CD8-positive, alpha-beta memory T cell (primary cell): ENCODE measurements at regions not wholly inside any gene's neighbourhood (a gene's known extent, or its start where the extent isn't known, plus 50 kb on each side); places are given as distances from the start of the nearest gene placed in this dataset.

Experiments
- CTCF ChIA-PET: fragments of 350-600 bp; sonication (Branson Sonifier 250); formaldehyde crosslinking; loops from one replicate; lab custom pipeline; 2021; ENCODE audit warnings: antibody characterized with exemption; lab: Charles Lee
- POLR2A ChIA-PET: fragments of 350-600 bp; sonication (Branson Sonifier 250); formaldehyde crosslinking; loops from one replicate; lab custom pipeline; 2021; ENCODE audit warnings: antibody characterized with exemption; lab: Charles Lee
- DNase-seq, 5 donors: peaks; one replicate each; pipeline versions ENCODE4 v3.0.0 to v3.0.0-alpha.2; 2020 to 2022; ENCODE audit warnings: mixed read lengths in 1 of 5
- H3K27ac ChIP-seq: one replicate; pipeline ENCODE4 v1.7.0; 2013; ENCODE audit warnings: low read depth, mild to moderate bottlenecking, low read length, moderate library complexity
- H3K27me3 ChIP-seq: 2 replicates; pipeline ENCODE4 v1.7.0; 2013; ENCODE audit warnings: low read length, mild to moderate bottlenecking; ENCODE audit not compliant: insufficient read depth, poor library complexity, severe bottlenecking
- H3K36me3 ChIP-seq: 2 replicates; pipeline ENCODE4 v1.7.0; 2013; ENCODE audit warnings: mild to moderate bottlenecking, low read length, moderate library complexity; ENCODE audit not compliant: insufficient read depth
- H3K4me1 ChIP-seq: 2 replicates; pipeline ENCODE4 v1.7.0; 2013; ENCODE audit warnings: mild to moderate bottlenecking, low read length, moderate library complexity; ENCODE audit not compliant: insufficient read depth
- H3K4me3 ChIP-seq: 2 replicates; pipeline ENCODE4 v1.7.0; 2013; ENCODE audit warnings: mild to moderate bottlenecking, low read length
- H3K9me3 ChIP-seq: 2 replicates; pipeline ENCODE4 v1.7.0; 2013; ENCODE audit warnings: mild to moderate bottlenecking, low read length
- H3K27ac Mint-ChIP-seq, 8 donors: one replicate each; pipeline ENCODE4 v1.8.0; 2020 to 2021; ENCODE audit warnings: mixed read lengths in 8 of 8, mild to moderate bottlenecking in 6 of 8, inconsistent platforms in 3 of 8, moderate library complexity in 3 of 8
- H3K27me3 Mint-ChIP-seq, 2 donors: one replicate each; pipeline ENCODE4 v1.8.0; 2020 to 2021; ENCODE audit warnings: mixed read lengths in 2 of 2, mild to moderate bottlenecking in 1 of 2, moderate library complexity in 1 of 2
- H3K36me3 Mint-ChIP-seq, 3 donors: one replicate each; pipeline ENCODE4 v1.8.0; 2020 to 2021; ENCODE audit warnings: mixed read lengths in 3 of 3, inconsistent platforms in 1 of 3, mild to moderate bottlenecking in 1 of 3
- H3K4me1 Mint-ChIP-seq, 3 donors: one replicate each; pipeline ENCODE4 v1.8.0; 2020 to 2021; ENCODE audit warnings: mixed read lengths in 3 of 3, inconsistent platforms in 1 of 3, mild to moderate bottlenecking in 1 of 3
- H3K4me3 Mint-ChIP-seq, 7 donors: one replicate each; pipeline ENCODE4 v1.8.0; 2020 to 2021; ENCODE audit warnings: mixed read lengths in 7 of 7, mild to moderate bottlenecking in 6 of 7, moderate library complexity in 4 of 7, inconsistent platforms in 2 of 7
- H3K9me3 Mint-ChIP-seq, 5 donors: one replicate each; pipeline ENCODE4 v1.8.0; 2020 to 2022; ENCODE audit warnings: mixed read lengths in 5 of 5, mild to moderate bottlenecking in 3 of 5, moderate library complexity in 2 of 5, inconsistent platforms in 1 of 5

- no peaks in the 10 kb centered on the region for H3K4me1 ChIP-seq
These were observed 158.0 kb upstream of the PCDH10 start for GRCh38 chr4:132991111-132991510.

GRCh38 chr4:132992686-132993085 is 156.4 kb upstream of the PCDH10 start:
- ChIA-PET CTCF (no interaction called here), POLR2A (no interaction called here)
- no peaks in the 10 kb centered on the region for H3K36me3 Mint-ChIP-seq
- peaks cover 0 to under 1% of the 10 kb centered on the region in 2 donors for H3K27me3 Mint-ChIP-seq
- Histone ChIP-seq H3K4me3 (no peak overlapping the region), H3K9me3 (no peaks in the 10 kb centered on the region), H3K27ac (no peak overlapping the region), H3K27me3 (no peaks in the 10 kb centered on the region), H3K4me1 (no peaks in the 10 kb centered on the region), H3K36me3 (no peaks in the 10 kb centered on the region)
- H3K4me1 Mint-ChIP-seq, result no peaks in the 10 kb centered on the region
- no peak overlapping the region for H3K4me3 Mint-ChIP-seq
- no peak overlapping the region for H3K27ac Mint-ChIP-seq
- DNase-seq, result no peak
- H3K9me3 Mint-ChIP-seq, result peaks cover 0 to 30% (median 6%) of the 10 kb centered on the region in 5 donors

More at GRCh38 chr4:132991111-132991510, 158.0 kb upstream of the PCDH10 start:
- H3K9me3 ChIP-seq, result no peaks in the 10 kb centered on the region
- Mint-ChIP-seq H3K36me3 (no peaks in the 10 kb centered on the region), H3K9me3 (peaks cover 0 to 19% (median 5%) of the 10 kb centered on the region in 5 donors), H3K4me1 (no peaks in the 10 kb centered on the region), H3K27ac (no peak overlapping the region), H3K4me3 (no peak overlapping the region), H3K27me3 (no peaks in the 10 kb centered on the region)
- no peak for DNase-seq
- H3K4me3 ChIP-seq, result no peak overlapping the region
- H3K36me3 ChIP-seq, result no peaks in the 10 kb centered on the region
- ChIA-PET CTCF (no interaction called here), POLR2A (no interaction called here)
- no peaks in the 10 kb centered on the region for H3K27me3 ChIP-seq
- no peak overlapping the region for H3K27ac ChIP-seq

GRCh38 chr4:132998585-132999230 is 150.4 kb upstream of the PCDH10 start:
- Mint-ChIP-seq H3K36me3 (no peaks in the 10 kb centered on the region), H3K27ac (no peak overlapping the region), H3K9me3 (peaks cover 0 to 22% (median 4%) of the 10 kb centered on the region in 5 donors), H3K27me3 (peaks cover 0 to 1% of the 10 kb centered on the region in 2 donors), H3K4me3 (no peak overlapping the region), H3K4me1 (no peaks in the 10 kb centered on the region)
- ChIA-PET CTCF (no interaction called here), POLR2A (no interaction called here)
- no peaks in the 10 kb centered on the region for H3K36me3 ChIP-seq
- H3K27me3 ChIP-seq, result no peaks in the 10 kb centered on the region
- H3K4me1 ChIP-seq, result no peaks in the 10 kb centered on the region
- no peaks in the 10 kb centered on the region for H3K9me3 ChIP-seq
- H3K27ac ChIP-seq, result no peak overlapping the region
- no peak overlapping the region for H3K4me3 ChIP-seq
- no peak for DNase-seq

- H3K36me3 ChIP-seq, result no peaks in the 10 kb centered on the region
- H3K4me1 ChIP-seq, result no peaks in the 10 kb centered on the region
- ChIA-PET POLR2A (no interaction called here), CTCF (no interaction called here)
- H3K27ac ChIP-seq, result no peak overlapping the region
- no peak for DNase-seq
- Mint-ChIP-seq H3K4me1 (no peaks in the 10 kb centered on the region), H3K9me3 (peaks cover 0 to 22% (median 4%) of the 10 kb centered on the region in 5 donors), H3K27ac (no peak overlapping the region), H3K27me3 (peaks cover 0 to 1% of the 10 kb centered on the region in 2 donors), H3K36me3 (no peaks in the 10 kb centered on the region), H3K4me3 (no peak overlapping the region)
- H3K9me3 ChIP-seq, result no peaks in the 10 kb centered on the region
- H3K4me3 ChIP-seq, result no peak overlapping the region
- H3K27me3 ChIP-seq, result no peaks in the 10 kb centered on the region
These were observed 149.1 kb upstream of the PCDH10 start for GRCh38 chr4:133000012-133000411.

GRCh38 chr4:133003169-133003568 is 145.9 kb upstream of the PCDH10 start:
- no peak overlapping the region for H3K4me3 Mint-ChIP-seq
- Histone ChIP-seq H3K27ac (no peak overlapping the region), H3K27me3 (no peaks in the 10 kb centered on the region), H3K4me1 (no peaks in the 10 kb centered on the region), H3K4me3 (no peak overlapping the region), H3K9me3 (no peaks in the 10 kb centered on the region), H3K36me3 (no peaks in the 10 kb centered on the region)
- no peaks in the 10 kb centered on the region for H3K27me3 Mint-ChIP-seq
- DNase-seq, result no peak
- H3K9me3 Mint-ChIP-seq, result peaks cover 0 to 15% (median 7%) of the 10 kb centered on the region in 5 donors
- no peaks in the 10 kb centered on the region for H3K4me1 Mint-ChIP-seq
- H3K36me3 Mint-ChIP-seq, result no peaks in the 10 kb centered on the region
- ChIA-PET CTCF (no interaction called here), POLR2A (no interaction called here)
- H3K27ac Mint-ChIP-seq, result no peak overlapping the region

GRCh38 chr4:133014473-133015135 is 134.5 kb upstream of the PCDH10 start:
- no peak for DNase-seq
- H3K4me3 ChIP-seq, result no peak overlapping the region
- POLR2A ChIA-PET, result no interaction called here
- no peaks in the 10 kb centered on the region for H3K9me3 ChIP-seq
- H3K4me3 Mint-ChIP-seq, result no peak overlapping the region
- H3K27ac ChIP-seq, result no peak overlapping the region
- no peaks in the 10 kb centered on the region for H3K36me3 ChIP-seq
- no peaks in the 10 kb centered on the region for H3K4me1 ChIP-seq
- no peaks in the 10 kb centered on the region for H3K36me3 Mint-ChIP-seq
- H3K27me3 Mint-ChIP-seq, result no peaks in the 10 kb centered on the region
- peaks cover 8 to 16% (median 13%) of the 10 kb centered on the region in 5 donors for H3K9me3 Mint-ChIP-seq
- H3K27ac Mint-ChIP-seq, result no peak overlapping the region
- CTCF ChIA-PET, result no interaction called here
- H3K27me3 ChIP-seq, result no peaks in the 10 kb centered on the region
- H3K4me1 Mint-ChIP-seq, result no peaks in the 10 kb centered on the region

GRCh38 chr4:133045288-133045687 is 103.8 kb upstream of the PCDH10 start:
- POLR2A ChIA-PET, result no interaction called here
- H3K4me1 Mint-ChIP-seq, result no peaks in the 10 kb centered on the region
- H3K9me3 Mint-ChIP-seq, result peaks cover 6 to 33% (median 15%) of the 10 kb centered on the region in 5 donors

GRCh38 chr4:133046156-133046555 is 102.9 kb upstream of the PCDH10 start:
- no peaks in the 10 kb centered on the region for H3K27me3 ChIP-seq
- Mint-ChIP-seq H3K27ac (no peak overlapping the region), H3K4me3 (no peak overlapping the region), H3K9me3 (peaks cover 9 to 35% (median 15%) of the 10 kb centered on the region in 5 donors), H3K27me3 (no peaks in the 10 kb centered on the region), H3K36me3 (no peaks in the 10 kb centered on the region), H3K4me1 (no peaks in the 10 kb centered on the region)
- no peaks in the 10 kb centered on the region for H3K9me3 ChIP-seq
- H3K36me3 ChIP-seq, result no peaks in the 10 kb centered on the region
- DNase-seq, result no peak
- no peak overlapping the region for H3K27ac ChIP-seq
- H3K4me1 ChIP-seq, result no peaks in the 10 kb centered on the region
- ChIA-PET POLR2A (no interaction called here), CTCF (no interaction called here)
- H3K4me3 ChIP-seq, result no peak overlapping the region

More at GRCh38 chr4:133045288-133045687, 103.8 kb upstream of the PCDH10 start:
- DNase-seq, result no peak
- no peaks in the 10 kb centered on the region for H3K9me3 ChIP-seq
- no peaks in the 10 kb centered on the region for H3K27me3 ChIP-seq
- CTCF ChIA-PET, result no interaction called here
- no peaks in the 10 kb centered on the region for H3K36me3 Mint-ChIP-seq
- H3K4me3 ChIP-seq, result no peak overlapping the region
- H3K27me3 Mint-ChIP-seq, result no peaks in the 10 kb centered on the region
- no peak overlapping the region for H3K27ac ChIP-seq
- H3K36me3 ChIP-seq, result no peaks in the 10 kb centered on the region
- H3K4me1 ChIP-seq, result no peaks in the 10 kb centered on the region
- H3K4me3 Mint-ChIP-seq, result no peak overlapping the region
- no peak overlapping the region for H3K27ac Mint-ChIP-seq
